Immature natural killer cell (primary cell): ENCODE measurements at regions not wholly inside any gene's neighbourhood (a gene's known extent, or its start where the extent isn't known, plus 50 kb on each side); places are given as distances from the start of the nearest gene placed in this dataset.

Source experiments
- DNase-seq, 3 donors: peaks; one replicate each; pipeline ENCODE4 v3.0.0; 2022; ENCODE audit warnings: mixed read lengths in 1 of 3
- H3K27ac Mint-ChIP-seq, 6 donors: one replicate each; pipeline ENCODE4 v1.8.0; 2020; ENCODE audit warnings: mixed read lengths in 6 of 6, mild to moderate bottlenecking in 5 of 6, inconsistent platforms in 4 of 6, moderate library complexity in 3 of 6
- H3K27me3 Mint-ChIP-seq, 3 donors: one replicate each; pipeline ENCODE4 v1.8.0; 2020 to 2021; ENCODE audit warnings: low read depth in 3 of 3, mild to moderate bottlenecking in 3 of 3, mixed read lengths in 3 of 3, moderate library complexity in 3 of 3, inconsistent platforms in 1 of 3
- H3K36me3 Mint-ChIP-seq, 3 donors: one replicate each; pipeline ENCODE4 v1.8.0; 2020; ENCODE audit warnings: mixed read lengths in 3 of 3, inconsistent platforms in 2 of 3, mild to moderate bottlenecking in 2 of 3
- H3K4me1 Mint-ChIP-seq, 2 donors: one replicate each; pipeline ENCODE4 v1.8.0; 2020; ENCODE audit warnings: inconsistent platforms in 2 of 2, mild to moderate bottlenecking in 2 of 2, mixed read lengths in 2 of 2, moderate library complexity in 1 of 2
- H3K4me3 Mint-ChIP-seq, 5 donors: one replicate each; pipeline ENCODE4 v1.8.0; 2020; ENCODE audit warnings: mild to moderate bottlenecking in 5 of 5, mixed read lengths in 5 of 5, inconsistent platforms in 3 of 5, moderate library complexity in 3 of 5
- H3K9me3 Mint-ChIP-seq, 6 donors: one replicate each; pipeline ENCODE4 v1.8.0; 2020; ENCODE audit warnings: mild to moderate bottlenecking in 6 of 6, mixed read lengths in 6 of 6, inconsistent platforms in 4 of 6, moderate library complexity in 3 of 6

DNA sequence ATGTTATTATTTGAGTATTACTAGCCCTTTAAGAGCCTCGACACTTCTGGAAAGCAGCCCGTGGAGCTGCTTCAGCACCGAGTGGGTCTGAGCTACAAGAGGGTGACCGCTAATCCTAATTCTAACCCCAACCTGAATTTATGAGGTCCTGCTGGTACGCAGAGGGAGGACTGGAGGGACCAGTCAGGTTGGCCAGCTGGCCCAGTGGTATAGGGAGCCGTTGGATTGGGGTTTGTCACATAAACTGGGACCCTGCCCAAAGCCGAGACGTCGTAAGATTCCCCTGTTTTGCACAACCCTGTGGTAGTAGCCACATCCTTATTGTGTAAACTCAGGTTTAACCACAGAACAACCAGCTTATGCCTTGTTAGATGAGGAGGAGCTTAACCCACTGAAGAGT is 60.8 kb upstream of the F3 start:
- DNase-seq, result peak; percentile 78 to 83 (median 82)

DNA sequence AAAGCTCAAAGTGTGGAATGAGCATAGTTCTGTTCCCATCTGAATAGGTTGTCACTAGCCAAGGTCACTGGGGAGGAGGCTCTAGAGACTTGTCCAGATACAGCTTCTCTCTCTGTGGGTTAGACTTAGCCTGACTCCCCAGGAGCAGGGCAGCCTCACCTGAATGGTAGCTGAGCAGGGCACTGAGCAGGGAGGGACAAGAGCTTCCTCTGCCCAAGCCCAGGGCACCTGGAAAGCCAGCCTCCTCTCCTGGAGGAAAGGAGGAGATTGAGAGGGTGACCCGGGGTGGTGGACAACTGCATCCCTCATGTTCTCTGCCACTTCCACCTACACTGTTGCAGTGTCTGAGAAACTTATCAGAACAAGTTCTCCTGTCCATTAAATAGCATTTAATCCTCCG is 59.0 kb upstream of the F3 start:
- DNase-seq, result no peak
- peaks cover 35 to 45% (median 39%) of the 10 kb centered on the region in 3 donors for H3K27me3 Mint-ChIP-seq
- peaks cover 0 to 4% (median 0%) of the 10 kb centered on the region in 3 donors for H3K36me3 Mint-ChIP-seq
- no peak overlapping the region for H3K27ac Mint-ChIP-seq
- peaks cover 25 to 27% of the 10 kb centered on the region in 2 donors for H3K4me1 Mint-ChIP-seq
- no peak overlapping the region for H3K4me3 Mint-ChIP-seq
- peaks cover 0 to 4% (median 0%) of the 10 kb centered on the region in 6 donors for H3K9me3 Mint-ChIP-seq

More for the DNA sequence above, 60.8 kb upstream of the F3 start:
- H3K9me3 Mint-ChIP-seq, result peaks cover 0 to 4% (median 0%) of the 10 kb centered on the region in 6 donors
- no peaks in the 10 kb centered on the region for H3K36me3 Mint-ChIP-seq
- peaks cover 37 to 44% (median 43%) of the 10 kb centered on the region in 3 donors for H3K27me3 Mint-ChIP-seq
- H3K27ac Mint-ChIP-seq, result peak overlapping the region in 5 of 6 donors; percentile 4 to 86 (median 69)
- H3K4me1 Mint-ChIP-seq, result peaks cover 25 to 27% of the 10 kb centered on the region in 2 donors
- H3K4me3 Mint-ChIP-seq, result peak overlapping the region; percentile 79 to 88 (median 85)

DNA sequence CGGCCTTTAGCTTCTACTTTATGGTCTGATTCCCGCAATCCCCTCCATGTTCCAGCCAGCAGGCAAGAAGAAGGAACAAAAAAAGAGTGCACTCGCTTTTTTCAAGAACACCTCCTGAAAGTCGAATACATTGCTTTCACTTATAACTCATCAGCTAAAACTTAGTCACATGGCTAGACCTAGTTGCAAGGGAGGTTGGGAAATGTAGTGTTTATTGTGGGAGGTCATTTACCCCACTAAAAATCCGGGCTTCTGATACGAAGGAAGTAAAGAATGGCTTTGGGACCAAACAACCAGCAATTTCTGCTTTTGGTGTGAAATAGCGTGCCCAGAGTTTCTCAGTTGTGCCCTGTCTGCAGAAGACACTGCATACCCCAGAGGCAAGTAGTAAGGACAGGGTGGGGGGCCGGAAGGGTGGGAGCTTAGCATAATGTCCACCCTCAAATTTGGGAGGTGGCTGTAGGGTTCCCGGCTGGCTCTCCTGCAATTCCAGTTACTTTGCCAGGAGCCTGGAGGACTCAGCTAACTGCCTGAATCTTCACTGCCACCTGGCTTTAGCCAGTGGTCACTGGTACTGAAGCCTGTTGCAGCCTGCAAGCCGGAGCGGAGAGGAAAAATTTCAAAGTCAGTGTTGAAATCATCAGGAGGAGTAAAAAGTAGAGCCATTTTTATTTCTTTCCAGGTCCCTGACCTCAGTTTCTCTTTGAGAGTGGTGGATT is 57.7 kb upstream of the F3 start:
- H3K27me3 Mint-ChIP-seq, result peaks cover 28 to 39% (median 30%) of the 10 kb centered on the region in 3 donors
- no peak for DNase-seq
- H3K4me3 Mint-ChIP-seq, result no peak overlapping the region
- peaks cover 0 to 4% (median 0%) of the 10 kb centered on the region in 6 donors for H3K9me3 Mint-ChIP-seq
- H3K27ac Mint-ChIP-seq, result no peak overlapping the region
- peaks cover 0 to 4% (median 0%) of the 10 kb centered on the region in 3 donors for H3K36me3 Mint-ChIP-seq
- peaks cover 25 to 27% of the 10 kb centered on the region in 2 donors for H3K4me1 Mint-ChIP-seq

DNA sequence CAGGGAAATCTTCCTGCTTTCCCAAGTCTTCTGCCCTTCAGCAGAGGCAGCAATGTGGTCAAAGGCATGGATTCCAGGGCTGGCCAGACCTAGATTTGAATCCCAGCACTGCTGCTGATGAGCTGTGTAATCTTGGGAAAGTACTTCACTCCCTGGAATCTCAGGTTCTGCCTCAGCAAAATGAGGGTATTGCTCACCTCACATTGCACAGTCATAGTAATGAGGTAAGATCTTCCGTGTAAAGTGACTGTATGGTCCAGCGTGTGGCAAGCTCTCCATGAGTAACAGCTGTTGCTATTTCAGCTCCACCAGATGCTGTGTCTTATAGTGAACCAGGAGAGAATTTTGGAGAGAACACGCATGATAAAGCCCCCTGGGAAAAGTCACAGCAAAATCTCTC is 56.1 kb upstream of the F3 start:
- H3K4me3 Mint-ChIP-seq, result no peak overlapping the region
- H3K27ac Mint-ChIP-seq, result no peak overlapping the region
- peaks cover 13 to 17% of the 10 kb centered on the region in 2 donors for H3K4me1 Mint-ChIP-seq
- H3K27me3 Mint-ChIP-seq, result peaks cover 19 to 26% (median 26%) of the 10 kb centered on the region in 3 donors
- DNase-seq, result no peak
- peaks cover 0 to 4% (median 0%) of the 10 kb centered on the region in 3 donors for H3K36me3 Mint-ChIP-seq
- H3K9me3 Mint-ChIP-seq, result peaks cover 0 to 4% (median 0%) of the 10 kb centered on the region in 6 donors

DNA sequence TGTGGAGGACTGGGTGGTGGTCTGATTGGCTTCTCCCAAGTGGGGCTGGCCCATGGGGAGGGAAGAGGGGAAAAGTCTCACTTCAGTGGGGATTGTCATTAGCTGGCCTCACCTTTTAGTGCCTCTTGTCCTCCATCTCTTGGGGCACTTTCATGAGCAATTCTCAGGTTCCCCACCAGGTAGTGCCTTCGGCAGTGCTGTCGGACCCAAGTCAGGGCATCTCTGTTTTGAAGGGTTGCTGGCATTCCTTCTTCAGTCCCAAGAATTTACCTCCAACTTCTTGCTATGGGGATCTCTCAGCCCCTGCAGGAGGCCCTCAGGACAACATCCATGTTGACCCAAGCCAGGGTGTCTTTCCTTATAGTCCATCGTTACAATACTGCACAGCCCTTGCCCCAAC is 54.7 kb upstream of the F3 start:
- Mint-ChIP-seq H3K36me3 (peaks cover 0 to 4% (median 0%) of the 10 kb centered on the region in 3 donors), H3K27ac (no peak overlapping the region), H3K4me3 (no peak overlapping the region), H3K27me3 (peaks cover 13 to 23% (median 21%) of the 10 kb centered on the region in 3 donors), H3K9me3 (no peaks in the 10 kb centered on the region), H3K4me1 (peaks cover 0 to 3% of the 10 kb centered on the region in 2 donors)
- DNase-seq, result no peak

DNA sequence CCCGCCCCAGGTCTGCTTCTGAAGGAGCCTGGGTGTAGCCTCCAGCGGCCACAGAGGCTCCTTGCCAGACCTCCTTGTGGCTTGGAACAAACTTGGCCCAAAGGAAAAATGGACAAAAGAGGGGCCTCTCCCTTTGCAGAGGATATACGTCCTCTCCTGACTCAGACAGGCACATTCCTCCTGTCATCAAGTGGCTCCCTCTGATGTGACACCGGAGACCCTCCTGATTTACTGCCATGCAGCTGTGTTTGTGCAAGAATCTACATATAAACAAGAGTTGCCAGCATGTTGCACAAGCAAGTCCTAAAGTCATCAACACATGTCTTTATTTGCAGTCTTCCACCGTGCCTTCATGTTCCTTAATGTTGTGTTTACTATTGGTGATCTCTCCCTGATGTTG is 54.1 kb upstream of the F3 start:
- peaks cover 11 to 22% (median 20%) of the 10 kb centered on the region in 3 donors for H3K27me3 Mint-ChIP-seq
- H3K27ac Mint-ChIP-seq, result no peak overlapping the region
- no peaks in the 10 kb centered on the region for H3K4me1 Mint-ChIP-seq
- no peak for DNase-seq
- H3K36me3 Mint-ChIP-seq, result peaks cover 0 to 4% (median 0%) of the 10 kb centered on the region in 3 donors
- no peaks in the 10 kb centered on the region for H3K9me3 Mint-ChIP-seq
- no peak overlapping the region for H3K4me3 Mint-ChIP-seq

DNA sequence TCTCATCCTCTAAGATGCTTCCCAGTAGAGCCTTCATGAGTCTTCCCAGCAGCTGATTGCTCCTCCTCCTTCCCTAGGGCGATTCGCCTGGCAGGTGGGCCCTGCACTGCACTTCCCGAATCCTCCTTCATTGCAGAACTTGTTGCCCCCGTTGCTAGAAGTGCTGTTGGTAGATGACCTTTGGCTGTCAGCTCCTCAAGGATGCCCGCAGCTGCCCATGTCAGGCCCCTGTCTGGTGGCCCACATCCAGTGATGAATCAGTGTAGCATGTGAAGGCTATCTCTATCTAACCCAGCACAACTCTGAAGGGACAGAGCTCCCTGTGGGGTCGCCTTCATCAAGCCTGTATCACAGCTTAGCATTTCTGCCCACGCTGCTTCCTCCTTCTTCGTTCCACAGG is 52.1 kb upstream of the F3 start:
- no peaks in the 10 kb centered on the region for H3K9me3 Mint-ChIP-seq
- H3K4me3 Mint-ChIP-seq, result no peak overlapping the region
- peaks cover 0 to 4% (median 0%) of the 10 kb centered on the region in 3 donors for H3K36me3 Mint-ChIP-seq
- peaks cover 2 to 15% (median 11%) of the 10 kb centered on the region in 3 donors for H3K27me3 Mint-ChIP-seq
- no peak for DNase-seq
- no peak overlapping the region for H3K27ac Mint-ChIP-seq
- H3K4me1 Mint-ChIP-seq, result no peaks in the 10 kb centered on the region

DNA sequence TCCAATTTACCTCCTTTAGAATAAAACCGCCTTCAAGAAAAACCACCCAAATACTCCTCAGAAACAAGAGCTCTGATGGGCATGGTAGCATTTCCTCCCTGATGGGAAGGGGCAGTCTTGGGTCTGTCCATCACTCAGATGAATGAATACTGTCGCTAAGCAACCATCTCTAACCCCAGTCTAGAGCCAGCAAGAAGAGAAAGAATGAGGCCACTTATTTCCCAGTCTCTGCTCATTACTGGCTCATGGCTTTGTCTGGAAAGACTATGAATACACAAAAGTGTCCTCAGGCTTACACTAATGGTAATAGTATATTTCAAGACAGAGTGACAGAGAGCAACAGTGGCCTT is 51.0 kb upstream of the F3 start:
- Mint-ChIP-seq H3K4me1 (no peaks in the 10 kb centered on the region), H3K27me3 (peaks cover 0 to 12% (median 11%) of the 10 kb centered on the region in 3 donors), H3K27ac (no peak overlapping the region)

DNA sequence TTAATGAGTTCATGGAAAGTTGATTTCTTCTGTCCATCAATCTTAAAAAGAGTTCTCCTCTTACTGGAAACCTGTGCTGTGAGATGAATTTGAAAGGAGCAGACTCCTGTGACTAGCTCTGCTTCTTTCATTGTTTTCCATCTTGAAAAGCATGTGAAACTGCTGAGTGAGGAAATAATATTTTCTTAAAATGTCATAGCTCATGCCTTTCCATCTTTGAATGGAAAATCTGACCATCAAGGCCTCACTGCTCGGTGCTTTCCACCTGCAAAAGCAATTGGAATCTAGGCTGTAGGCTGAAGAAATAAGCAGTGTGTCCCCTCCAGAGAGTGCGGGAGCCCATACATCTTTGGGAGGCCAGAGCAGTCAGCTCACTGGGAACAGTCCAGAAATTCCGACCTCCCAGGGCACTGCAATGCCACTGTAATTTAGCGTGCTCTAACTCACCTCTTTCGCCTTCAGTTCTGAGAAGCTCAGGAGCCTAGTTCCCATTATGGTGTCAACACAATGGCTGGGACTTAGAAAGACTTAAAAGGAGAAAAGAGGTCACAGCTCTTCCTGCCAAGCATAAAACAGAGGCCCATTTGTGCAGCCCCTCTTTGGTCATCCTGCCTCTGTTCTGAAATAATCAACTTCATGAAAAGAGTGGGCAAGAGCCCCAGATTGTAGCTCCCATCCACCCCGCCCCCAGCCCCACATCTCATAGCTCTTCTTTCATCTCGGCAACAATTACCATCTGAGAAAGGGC is 50.4 kb upstream of the F3 start:
- Mint-ChIP-seq H3K4me1 (no peaks in the 10 kb centered on the region), H3K36me3 (peaks cover 0 to 9% (median 0%) of the 10 kb centered on the region in 3 donors), H3K27me3 (peaks cover 0 to 11% (median 7%) of the 10 kb centered on the region in 3 donors), H3K9me3 (no peaks in the 10 kb centered on the region), H3K27ac (no peak overlapping the region), H3K4me3 (no peak overlapping the region)
- DNase-seq, result no peak

More for the DNA sequence above, 51.0 kb upstream of the F3 start:
- DNase-seq, result no peak
- no peaks in the 10 kb centered on the region for H3K9me3 Mint-ChIP-seq
- no peak overlapping the region for H3K4me3 Mint-ChIP-seq
- H3K36me3 Mint-ChIP-seq, result peaks cover 0 to 9% (median 0%) of the 10 kb centered on the region in 3 donors
